Stomach (tissue), 8 donors: ENCODE measurements at regions not wholly inside any gene's neighbourhood (a gene's known extent, or its start where the extent isn't known, plus 50 kb on each side); places are given as distances from the start of the nearest gene placed in this dataset.

ENCODE experiments used
- DNase-seq, 2 donors: peaks; one replicate each; pipeline versions ENCODE4 v3.0.0 to v3.0.0-alpha.2; 2013 to 2019
- H3K27ac ChIP-seq, 5 donors: fragments of 200-600 bp in 4 of 5; sonication (generic) in 4 of 5; one replicate each; pipeline ENCODE4 v1.5.1; 2013 to 2019; ENCODE audit warnings: mild to moderate bottlenecking in 1 of 5, moderate library complexity in 1 of 5
- H3K27me3 ChIP-seq, 3 donors: fragments of 200-600 bp; sonication (generic); one replicate each; pipeline ENCODE4 v1.5.1; 2017 to 2019; ENCODE audit warnings: mixed run types in 1 of 3
- H3K36me3 ChIP-seq, 4 donors: fragments of 200-600 bp; sonication (generic); 1 replicate in 3 of 4; 2 replicates in 1 of 4; pipeline ENCODE4 v1.5.1; 2016 to 2019
- H3K4me1 ChIP-seq, 4 donors: fragments of 200-600 bp; sonication (generic); one replicate each; pipeline ENCODE4 v1.5.1; 2016 to 2019
- H3K4me3 ChIP-seq, 4 donors: fragments of 200-600 bp; sonication (generic) in 3 of 4; one replicate each; pipeline ENCODE4 v1.5.1; 2016 to 2019; ENCODE audit warnings: mild to moderate bottlenecking in 1 of 4
- H3K9me3 ChIP-seq, 4 donors: fragments of 200-600 bp; sonication (generic); one replicate each; pipeline ENCODE4 v1.5.1; 2016 to 2019
- CTCF ChIP-seq, 7 experiments: fragments of 450-650 bp in 4 of 7; fragments of 200-600 bp in 3 of 7; sonication (generic) in 3 of 7; IDR thresholded peaks; one replicate each; pipeline ENCODE4 v1.5.1; 2016 to 2019; ENCODE audit warnings: antibody characterized with exemption in 7 of 7, control low read depth in 2 of 7, mild to moderate bottlenecking in 1 of 7
- EP300 ChIP-seq: sonication (generic); formaldehyde crosslinking; IDR thresholded peaks from one replicate; pipeline ENCODE4 v1.6.1; 2017; ENCODE audit warnings: antibody characterized with exemption
- POLR2A ChIP-seq, 4 donors: fragments of 450-650 bp; IDR thresholded peaks; one replicate each; pipeline ENCODE4 v1.6.1; 2016; ENCODE audit warnings: antibody characterized with exemption in 4 of 4, control low read depth in 2 of 4, mild to moderate bottlenecking in 1 of 4, moderate library complexity in 1 of 4
- POLR2AphosphoS5 ChIP-seq, 3 donors: sonication (generic); formaldehyde crosslinking; IDR thresholded peaks; one replicate each; pipeline ENCODE4 v1.6.1; 2016; ENCODE audit warnings: antibody characterized with exemption in 3 of 3
- WGBS, 5 donors: extraction: QIAGEN DNeasy Blood & Tissue Kit in 3 of 5; methylation state at CpG; one replicate each; pipeline versions ENCODE4 v1.1.5 to v1.1.7; 2013 to 2018; 5-methylcytosine and 5-hydroxymethylcytosine counted together
- intact Hi-C: fragments of 100-400 bp; cut with DNase I; formaldehyde crosslinking; loops from one replicate; pipeline ENCODE4 v1.15.1; 2023; ENCODE audit warnings: low total_unique reads
- donor health status: healthy with polysubstance abuse.
- donor health status: Bipolar disorder and iron deficiency.
- donor health status: healthy.

- no peak for TF ChIP-seq EP300
- no peak for TF ChIP-seq POLR2AphosphoS5 (IDR thresholded peaks at IDR 0.05)
- no peak for TF ChIP-seq POLR2A (IDR thresholded peaks at IDR 0.05)
- no peak for TF ChIP-seq CTCF (IDR thresholded peaks at IDR 0.05)
- no peaks in the 10 kb centered on the region for H3K9me3 ChIP-seq
Measured at GRCh38 chr7:145875267-145875666, 241.3 kb upstream of the CNTNAP2 start.

GRCh38 chr7:145868935-145869334, 247.7 kb upstream of the CNTNAP2 start:
- TF ChIP-seq EP300 (no peak), CTCF (IDR thresholded peaks at IDR 0.05) (no peak), POLR2A (IDR thresholded peaks at IDR 0.05) (no peak), POLR2AphosphoS5 (IDR thresholded peaks at IDR 0.05) (no peak)
- peaks cover 0 to 27% (median 13%) of the 10 kb centered on the region in 4 donors for H3K9me3 ChIP-seq
- 79 to 100% (median 84%) methylated on average over 2 of the region's 2 CpGs for WGBS, 5 donors
- H3K4me3 ChIP-seq: no peak overlapping the region
- intact Hi-C loops: no loop called here
- no peak for DNase-seq
- no peaks in the 10 kb centered on the region for H3K27me3 ChIP-seq
- no peaks in the 10 kb centered on the region for H3K4me1 ChIP-seq
- H3K27ac ChIP-seq: no peak overlapping the region
- H3K36me3 ChIP-seq: no peaks in the 10 kb centered on the region

More at GRCh38 chr7:145875267-145875666, 241.3 kb upstream of the CNTNAP2 start:
- intact Hi-C loops: no loop called here
- Histone ChIP-seq H3K27ac (no peak overlapping the region), H3K4me1 (no peaks in the 10 kb centered on the region), H3K27me3 (no peaks in the 10 kb centered on the region), H3K4me3 (no peak overlapping the region), H3K36me3 (no peaks in the 10 kb centered on the region)
- DNase-seq: no peak

GRCh38 chr7:145862212-145862611, 254.4 kb upstream of the CNTNAP2 start:
- no peaks in the 10 kb centered on the region for H3K4me1 ChIP-seq
- no peak for DNase-seq
- H3K27me3 ChIP-seq: no peaks in the 10 kb centered on the region
- 58 to 93% (median 71%) methylated on average over 2 to 5 of the region's 5 CpGs for WGBS, 5 donors
- H3K9me3 ChIP-seq: peaks cover 0 to 28% (median 9%) of the 10 kb centered on the region in 4 donors
- H3K4me3 ChIP-seq: no peak overlapping the region
- no peak for TF ChIP-seq POLR2A (IDR thresholded peaks at IDR 0.05)
- intact Hi-C loops: no loop called here
- H3K27ac ChIP-seq: no peak overlapping the region
- H3K36me3 ChIP-seq: no peaks in the 10 kb centered on the region

GRCh38 chr7:145860809-145861208, 255.8 kb upstream of the CNTNAP2 start:
- TF ChIP-seq POLR2A (IDR thresholded peaks at IDR 0.05) (no peak), POLR2AphosphoS5 (IDR thresholded peaks at IDR 0.05) (no peak), EP300 (no peak), CTCF (IDR thresholded peaks at IDR 0.05) (no peak)
- 67 to 85% (median 79%) methylated on average over 1 of the region's 1 CpG for WGBS, 5 donors
- intact Hi-C loops: no loop called here

GRCh38 chr7:145850636-145851035, 266.0 kb upstream of the CNTNAP2 start:
- Histone ChIP-seq H3K9me3 (peaks cover 0 to 15% (median 7%) of the 10 kb centered on the region in 4 donors), H3K36me3 (no peaks in the 10 kb centered on the region), H3K4me1 (no peaks in the 10 kb centered on the region), H3K27ac (no peak overlapping the region), H3K4me3 (no peak overlapping the region), H3K27me3 (no peaks in the 10 kb centered on the region)
- no peak for DNase-seq
- intact Hi-C loops: no loop called here
- TF ChIP-seq EP300 (no peak), POLR2AphosphoS5 (IDR thresholded peaks at IDR 0.05) (no peak), POLR2A (IDR thresholded peaks at IDR 0.05) (no peak), CTCF (IDR thresholded peaks at IDR 0.05) (no peak)
- WGBS, 5 donors: 59 to 72% (median 63%) methylated on average over 6 of the region's 6 CpGs

More at GRCh38 chr7:145860809-145861208, 255.8 kb upstream of the CNTNAP2 start:
- DNase-seq: no peak
- peaks cover 0 to 38% (median 14%) of the 10 kb centered on the region in 4 donors for H3K9me3 ChIP-seq
- H3K36me3 ChIP-seq: no peaks in the 10 kb centered on the region
- no peaks in the 10 kb centered on the region for H3K4me1 ChIP-seq
- H3K27ac ChIP-seq: no peak overlapping the region
- no peak overlapping the region for H3K4me3 ChIP-seq
- H3K27me3 ChIP-seq: no peaks in the 10 kb centered on the region
